GM12878 (cell line): ENCODE measurements at regions not wholly inside any gene's neighbourhood (a gene's known extent, or its start where the extent isn't known, plus 50 kb on each side); places are given as distances from the start of the nearest gene placed in this dataset.

Experiments
- ATAC-seq: fragments of 200-7000 bp; cut with Tn5 transposase; 3 replicates; pipeline ENCODE4 v1.9.1; 2020; ENCODE audit warnings: mild to moderate bottlenecking, moderate library complexity
- BruUV-seq: library from RNA; stranded (reverse); fragments of 400-500 nt; replicated peaks from 2 replicates; lab custom pipeline; 2021; lab: Mats Ljungman, UMichigan
- CTCF ChIA-PET: fragments of 300-600 bp; sonication (Branson Sonifier 250); formaldehyde crosslinking; extraction: SDS; loops from one replicate; lab custom pipeline; 2021; ENCODE audit warnings: inconsistent platforms; lab: Yijun Ruan, JAX
- POLR2A ChIA-PET: fragments of 350-600 bp; formaldehyde crosslinking; extraction: SDS; loops from one replicate; lab custom pipeline; 2021; ENCODE audit warnings: inconsistent platforms; lab: Charles Lee
- RAD21 ChIA-PET: fragments of 300-600 bp; sonication (Branson Sonifier 250); formaldehyde crosslinking; loops from one replicate; lab custom pipeline; 2023; ENCODE audit warnings: antibody characterized with exemption; ENCODE audit not compliant: unreplicated experiment; lab: Charles Lee
- SMC1A ChIA-PET: fragments of 300-600 bp; sonication (Branson Sonifier 250); formaldehyde crosslinking; loops from one replicate; lab custom pipeline; 2023; ENCODE audit not compliant: unreplicated experiment, uncharacterized antibody; lab: Charles Lee
- DNase-seq: peaks from one replicate; pipeline ENCODE4 v3.0.0-alpha.2; 2011; ENCODE audit warnings: low read depth, low spot score
- FAIRE-seq: peaks from 3 replicates; lab custom pipeline; 2011; peaks lifted over from hg19 to GRCh38; lab: Jason Lieb, UNC
- H2AFZ ChIP-seq: 2 replicates; pipeline ENCODE4 v1.6.0; 2011; ENCODE audit warnings: low read depth, low read length, control low read depth; ENCODE audit not compliant: control insufficient read depth
- H3K27ac ChIP-seq: 2 replicates; pipeline ENCODE4 v1.5.1; 2011; ENCODE audit warnings: control low read depth; ENCODE audit not compliant: control insufficient read depth, insufficient read depth
- H3K27me3 ChIP-seq, 2 experiments: replicated peaks in 1 of 2; 2 replicates each; pipeline versions ENCODE4 v1.6.0 to v1.6.1; 2011; ENCODE audit warnings: low read length in 1 of 2; ENCODE audit not compliant: control insufficient read depth in 2 of 2, insufficient read depth in 2 of 2
- H3K36me3 ChIP-seq, 2 experiments: 2 replicates each; pipeline ENCODE4 v1.5.1; 2011; ENCODE audit warnings: low read length in 1 of 2; ENCODE audit not compliant: control insufficient read depth in 2 of 2, insufficient read depth in 2 of 2
- H3K4me1 ChIP-seq: 2 replicates; pipeline ENCODE4 v1.6.1; 2011; ENCODE audit warnings: mild to moderate bottlenecking, low read length, moderate library complexity, mixed read lengths; ENCODE audit not compliant: control insufficient read depth, insufficient read depth
- H3K4me2 ChIP-seq: 2 replicates; pipeline ENCODE4 v1.6.0; 2011; ENCODE audit warnings: control low read depth; ENCODE audit not compliant: control insufficient read depth, insufficient read depth
- H3K4me3 ChIP-seq: fragments of 200-600 bp; sonication (generic); 2 replicates; pipeline ENCODE4 v1.5.1; 2016
- H3K79me2 ChIP-seq: 2 replicates; pipeline ENCODE4 v1.6.0; 2011; ENCODE audit warnings: low read length; ENCODE audit not compliant: control insufficient read depth, insufficient read depth
- H3K9ac ChIP-seq: 2 replicates; pipeline ENCODE4 v1.8.0; 2011; ENCODE audit warnings: low read length, control low read depth, mixed read lengths; ENCODE audit not compliant: control insufficient read depth, insufficient read depth
- H3K9me3 ChIP-seq: replicated peaks from 3 replicates; pipeline ENCODE4 v1.5.1; 2011; ENCODE audit warnings: mild to moderate bottlenecking, low read length; ENCODE audit not compliant: control insufficient read depth, insufficient read depth
- H4K20me1 ChIP-seq: 2 replicates; pipeline ENCODE4 v1.6.0; 2011; ENCODE audit not compliant: control insufficient read depth, insufficient read depth
- CBFB ChIP-seq: IDR thresholded peaks from 2 replicates; pipeline ENCODE4 v1.6.1; 2016; ENCODE audit warnings: antibody characterized with exemption, low read depth
- CHD4 ChIP-seq: fragments of 200-600 bp; sonication (generic); IDR thresholded peaks from 2 replicates; pipeline ENCODE4 v1.6.1; 2016; ENCODE audit warnings: mild to moderate bottlenecking
- KLF5 ChIP-seq: fragments of 450-650 bp; IDR thresholded peaks from 2 replicates; pipeline ENCODE4 v1.6.1; 2014; ENCODE audit warnings: mild to moderate bottlenecking; ENCODE audit not compliant: partially characterized antibody
- MEF2B ChIP-seq: fragments of 450-650 bp; IDR thresholded peaks from 2 replicates; pipeline ENCODE4 v1.6.1; 2018; ENCODE audit warnings: mild to moderate bottlenecking, moderate library complexity; ENCODE audit not compliant: partially characterized antibody, poor library complexity, severe bottlenecking
- PAX8 ChIP-seq: fragments of 450-650 bp; IDR thresholded peaks from 2 replicates; pipeline ENCODE4 v1.6.1; 2017; ENCODE audit warnings: mild to moderate bottlenecking, moderate library complexity
- STAT3 ChIP-seq: IDR thresholded peaks from 2 replicates; pipeline ENCODE4 v1.6.1; 2011; ENCODE audit warnings: low read depth, low read length, improper control_type of control experiment
- WGBS: methylation state at CpG from one replicate; pipeline ENCODE4 v1.1.6; 2016; ENCODE audit warnings: low lambda C conversion rate; ENCODE audit not compliant: insufficient replicate concordance, insufficient coverage; ENCODE audit errors: missing lambda C conversion rate; 5-methylcytosine and 5-hydroxymethylcytosine counted together
- in situ Hi-C: fragments of 300-500 bp; cut with MboI; formaldehyde crosslinking; loops from 9 replicates; pipeline ENCODE4 v1.14.3; 2018; ENCODE audit warnings: mixed read lengths
- intact Hi-C: fragments of 100-400 bp; cut with micrococcal nuclease; formaldehyde crosslinking; loops from one replicate; pipeline ENCODE4 v1.14.2; 2022; ENCODE audit not compliant: unreplicated experiment
- TF ChIP-seq, protein P1 (sequence below): IDR thresholded peaks from 2 replicates; pipeline ENCODE4 v1.6.1; 2012; ENCODE audit warnings: low read depth, low read length, improper control_type of control experiment
- TF ChIP-seq, protein P2 (sequence below): IDR thresholded peaks from 2 replicates; pipeline ENCODE4 v1.6.1; 2012; ENCODE audit warnings: low read depth, low read length, improper control_type of control experiment
- TF ChIP-seq, protein P3 (sequence below): fragments of 450-650 bp; IDR thresholded peaks from 2 replicates; pipeline ENCODE4 v1.6.1; 2017; ENCODE audit warnings: mild to moderate bottlenecking, moderate library complexity

DNA sequence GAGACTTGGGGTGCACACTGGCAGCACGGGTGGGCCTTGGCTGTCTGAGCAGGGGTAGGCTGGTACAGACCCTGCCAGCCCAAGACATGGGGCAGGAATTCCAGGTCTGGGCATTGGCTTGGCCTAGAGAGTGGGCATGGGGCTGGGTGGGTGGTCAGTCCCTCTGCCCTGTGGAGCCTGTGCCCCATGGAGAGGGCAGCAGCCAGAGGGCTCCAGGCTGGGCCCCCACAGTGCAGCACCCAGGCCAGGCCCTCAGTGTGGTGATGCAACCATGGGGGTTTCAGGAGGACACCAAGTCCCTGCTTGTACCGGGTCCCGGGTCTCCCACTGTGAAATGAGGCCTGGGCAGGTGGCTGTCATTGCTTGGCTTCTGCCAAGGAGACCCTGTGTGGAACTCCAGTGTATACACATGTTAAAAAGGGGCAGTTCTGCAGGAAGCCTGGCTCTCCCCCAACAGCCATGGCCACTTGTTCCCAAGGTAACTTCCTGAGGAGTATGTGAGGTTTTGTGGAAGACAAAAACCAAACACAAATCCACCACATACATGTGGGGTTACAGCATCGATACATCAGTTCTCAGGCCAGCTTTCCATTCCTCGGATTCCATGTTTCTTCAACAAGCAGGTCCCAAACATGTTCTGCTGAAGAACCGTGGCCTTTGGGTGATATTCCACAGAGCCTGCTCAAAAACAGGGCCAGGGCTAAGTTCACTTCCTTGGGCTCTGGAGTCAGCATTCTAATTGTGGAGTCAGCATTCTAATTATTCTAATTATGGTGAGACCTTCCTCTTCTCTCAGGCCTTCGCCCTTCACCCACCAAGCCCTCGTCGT is 77.3 kb downstream of the DACT2 start (continued):
- TF ChIP-seq, protein P1, sequence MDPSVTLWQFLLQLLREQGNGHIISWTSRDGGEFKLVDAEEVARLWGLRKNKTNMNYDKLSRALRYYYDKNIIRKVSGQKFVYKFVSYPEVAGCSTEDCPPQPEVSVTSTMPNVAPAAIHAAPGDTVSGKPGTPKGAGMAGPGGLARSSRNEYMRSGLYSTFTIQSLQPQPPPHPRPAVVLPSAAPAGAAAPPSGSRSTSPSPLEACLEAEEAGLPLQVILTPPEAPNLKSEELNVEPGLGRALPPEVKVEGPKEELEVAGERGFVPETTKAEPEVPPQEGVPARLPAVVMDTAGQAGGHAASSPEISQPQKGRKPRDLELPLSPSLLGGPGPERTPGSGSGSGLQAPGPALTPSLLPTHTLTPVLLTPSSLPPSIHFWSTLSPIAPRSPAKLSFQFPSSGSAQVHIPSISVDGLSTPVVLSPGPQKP = no peak
- TF ChIP-seq CHD4 (no peak), MEF2B (no peak), PAX8 (no peak)
- TF ChIP-seq, protein P2, sequence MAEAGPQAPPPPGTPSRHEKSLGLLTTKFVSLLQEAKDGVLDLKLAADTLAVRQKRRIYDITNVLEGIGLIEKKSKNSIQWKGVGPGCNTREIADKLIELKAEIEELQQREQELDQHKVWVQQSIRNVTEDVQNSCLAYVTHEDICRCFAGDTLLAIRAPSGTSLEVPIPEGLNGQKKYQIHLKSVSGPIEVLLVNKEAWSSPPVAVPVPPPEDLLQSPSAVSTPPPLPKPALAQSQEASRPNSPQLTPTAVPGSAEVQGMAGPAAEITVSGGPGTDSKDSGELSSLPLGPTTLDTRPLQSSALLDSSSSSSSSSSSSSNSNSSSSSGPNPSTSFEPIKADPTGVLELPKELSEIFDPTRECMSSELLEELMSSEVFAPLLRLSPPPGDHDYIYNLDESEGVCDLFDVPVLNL = no peak

DNA sequence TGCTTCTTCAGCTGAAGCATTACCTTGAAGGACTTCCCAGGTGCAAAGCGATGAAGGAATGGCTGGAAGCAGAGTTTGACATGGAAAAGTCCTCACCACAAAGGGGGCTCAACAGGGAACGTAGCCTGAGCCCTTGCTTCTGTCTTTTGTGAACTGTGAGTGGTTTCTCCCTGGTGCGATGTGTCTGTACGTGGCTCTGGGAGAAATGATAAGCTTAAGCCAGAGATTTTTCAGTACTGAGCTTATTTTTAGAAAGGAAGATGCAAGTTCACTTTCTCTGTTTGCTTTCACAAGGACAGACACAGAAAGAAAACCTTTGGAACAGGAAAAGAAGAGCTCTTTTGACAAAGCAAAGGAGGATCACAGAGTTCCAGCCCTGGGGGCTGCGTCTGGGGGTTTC is 79.4 kb downstream of the DACT2 start:
- Histone ChIP-seq H3K27me3 (no peaks in the 10 kb centered on the region), H3K9ac (no peak overlapping the region), H3K4me2 (no peak overlapping the region), H3K36me3 (no peaks in the 10 kb centered on the region), H3K4me3 (no peak overlapping the region), H3K79me2 (no peaks in the 10 kb centered on the region), H3K4me1 (no peaks in the 10 kb centered on the region), H4K20me1 (no peaks in the 10 kb centered on the region), H2AFZ (no peak overlapping the region), H3K9me3 (no peaks in the 10 kb centered on the region), H3K27ac (no peak overlapping the region)
- POLR2A ChIA-PET = no interaction called here
- TF ChIP-seq KLF5 (no peak), CBFB (no peak), STAT3 (no peak)
- TF ChIP-seq, protein P3, sequence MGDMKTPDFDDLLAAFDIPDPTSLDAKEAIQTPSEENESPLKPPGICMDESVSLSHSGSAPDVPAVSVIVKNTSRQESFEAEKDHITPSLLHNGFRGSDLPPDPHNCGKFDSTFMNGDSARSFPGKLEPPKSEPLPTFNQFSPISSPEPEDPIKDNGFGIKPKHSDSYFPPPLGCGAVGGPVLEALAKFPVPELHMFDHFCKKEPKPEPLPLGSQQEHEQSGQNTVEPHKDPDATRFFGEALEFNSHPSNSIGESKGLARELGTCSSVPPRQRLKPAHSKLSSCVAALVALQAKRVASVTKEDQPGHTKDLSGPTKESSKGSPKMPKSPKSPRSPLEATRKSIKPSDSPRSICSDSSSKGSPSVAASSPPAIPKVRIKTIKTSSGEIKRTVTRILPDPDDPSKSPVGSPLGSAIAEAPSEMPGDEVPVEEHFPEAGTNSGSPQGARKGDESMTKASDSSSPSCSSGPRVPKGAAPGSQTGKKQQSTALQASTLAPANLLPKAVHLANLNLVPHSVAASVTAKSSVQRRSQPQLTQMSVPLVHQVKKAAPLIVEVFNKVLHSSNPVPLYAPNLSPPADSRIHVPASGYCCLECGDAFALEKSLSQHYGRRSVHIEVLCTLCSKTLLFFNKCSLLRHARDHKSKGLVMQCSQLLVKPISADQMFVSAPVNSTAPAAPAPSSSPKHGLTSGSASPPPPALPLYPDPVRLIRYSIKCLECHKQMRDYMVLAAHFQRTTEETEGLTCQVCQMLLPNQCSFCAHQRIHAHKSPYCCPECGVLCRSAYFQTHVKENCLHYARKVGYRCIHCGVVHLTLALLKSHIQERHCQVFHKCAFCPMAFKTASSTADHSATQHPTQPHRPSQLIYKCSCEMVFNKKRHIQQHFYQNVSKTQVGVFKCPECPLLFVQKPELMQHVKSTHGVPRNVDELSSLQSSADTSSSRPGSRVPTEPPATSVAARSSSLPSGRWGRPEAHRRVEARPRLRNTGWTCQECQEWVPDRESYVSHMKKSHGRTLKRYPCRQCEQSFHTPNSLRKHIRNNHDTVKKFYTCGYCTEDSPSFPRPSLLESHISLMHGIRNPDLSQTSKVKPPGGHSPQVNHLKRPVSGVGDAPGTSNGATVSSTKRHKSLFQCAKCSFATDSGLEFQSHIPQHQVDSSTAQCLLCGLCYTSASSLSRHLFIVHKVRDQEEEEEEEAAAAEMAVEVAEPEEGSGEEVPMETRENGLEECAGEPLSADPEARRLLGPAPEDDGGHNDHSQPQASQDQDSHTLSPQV = no peak
- SMC1A ChIA-PET = no interaction called here
- CTCF ChIA-PET = no interaction called here
- no peak for FAIRE-seq
- no TSS peak for BruUV-seq
- in situ Hi-C loops (no loop called here), intact Hi-C loops (no loop called here)
- WGBS = 45% methylated on average over 5 of the region's 5 CpGs
- DNase-seq = no peak
- RAD21 ChIA-PET = no interaction called here
- no peak for ATAC-seq
